K562 (cell line): ENCODE measurements at regions not wholly inside any gene's neighbourhood (a gene's known extent, or its start where the extent isn't known, plus 50 kb on each side); places are given as distances from the start of the nearest gene placed in this dataset.

Experiments used
- ATAC-seq: fragments of 200-7000 bp; cut with Tn5 transposase; 3 replicates; pipeline ENCODE4 v1.9.1; 2020; ENCODE audit warnings: moderate library complexity
- BruUV-seq: library from RNA; stranded (reverse); fragments of 400-500 nt; replicated peaks from 2 replicates; lab custom pipeline; 2021; lab: Mats Ljungman, UMichigan
- CTCF ChIA-PET: fragments of 300-600 bp; formaldehyde crosslinking; extraction: SDS; loops from one replicate; lab custom pipeline; 2021; ENCODE audit warnings: low intra/inter-chr PET ratio; lab: Yijun Ruan, JAX
- POLR2A ChIA-PET: fragments of 300-600, 350-650 bp; sonication (Branson Sonifier 250); formaldehyde crosslinking; extraction: SDS; loops from one replicate; lab custom pipeline; 2021; ENCODE audit warnings: antibody characterized with exemption, inconsistent platforms; lab: Yijun Ruan, JAX
- DNase-seq, 4 experiments: peaks; one replicate each; pipeline versions ENCODE4 v3.0.0 to v3.0.0-alpha.2; 2011 to 2018; ENCODE audit warnings: low spot score in 3 of 4, mixed read lengths in 3 of 4; ENCODE audit errors: extremely low read depth in 1 of 4
- FAIRE-seq: peaks from 2 replicates; lab custom pipeline; 2011; peaks lifted over from hg19 to GRCh38; lab: Jason Lieb, UNC
- H2AFZ ChIP-seq: 2 replicates; pipeline ENCODE4 v1.6.0; 2011; ENCODE audit warnings: low read depth, low read length, control low read depth, inconsistent platforms
- H3K27ac ChIP-seq: fragments of 200-600 bp; 3 replicates; pipeline ENCODE4 v1.8.0; 2011; ENCODE audit warnings: low read depth, mild to moderate bottlenecking, control low read depth, inconsistent platforms, low read length, moderate library complexity, mixed read lengths; ENCODE audit errors: extremely low read depth
- H3K27me3 ChIP-seq, 2 experiments: fragments of 300-600 bp in 1 of 2; 2 replicates in 1 of 2; 3 replicates in 1 of 2; pipeline versions ENCODE4 v1.6.0 to v1.8.0; 2011; ENCODE audit warnings: inconsistent platforms in 2 of 2, low read length in 2 of 2, mild to moderate bottlenecking in 1 of 2, mixed read lengths in 1 of 2, moderate library complexity in 1 of 2; ENCODE audit not compliant: control insufficient read depth in 2 of 2, insufficient read depth in 2 of 2
- H3K36me3 ChIP-seq: fragments of 300-600 bp; 3 replicates; pipeline ENCODE4 v1.8.0; 2011; ENCODE audit warnings: mild to moderate bottlenecking, low read length, inconsistent platforms; ENCODE audit not compliant: control insufficient read depth, insufficient read depth
- H3K4me1 ChIP-seq, 2 experiments: fragments of 200-600 bp in 1 of 2; replicated peaks in 1 of 2; 2 replicates in 1 of 2; 3 replicates in 1 of 2; pipeline versions ENCODE4 v1.5.1 to v1.8.0; 2011; ENCODE audit warnings: inconsistent platforms in 2 of 2, low read length in 2 of 2, mild to moderate bottlenecking in 1 of 2, mixed read lengths in 1 of 2, moderate library complexity in 1 of 2; ENCODE audit not compliant: control insufficient read depth in 2 of 2, insufficient read depth in 2 of 2
- H3K4me2 ChIP-seq: 2 replicates; pipeline ENCODE4 v1.6.1; 2011; ENCODE audit warnings: low read length, control low read depth, inconsistent platforms, mixed read lengths; ENCODE audit not compliant: insufficient read depth
- H3K4me3 ChIP-seq: fragments of 200-600 bp; sonication (generic), shearing (Covaris generic); 2 replicates; pipeline ENCODE4 v1.5.1; 2016; ENCODE audit warnings: control low read depth, inconsistent platforms
- H3K79me2 ChIP-seq: fragments of 200-600 bp; 3 replicates; pipeline ENCODE4 v1.8.0; 2011; ENCODE audit warnings: low read length, inconsistent platforms; ENCODE audit not compliant: control insufficient read depth, insufficient read depth
- H3K9ac ChIP-seq, 2 experiments: 2 replicates each; pipeline versions ENCODE4 v1.6.0 to v1.6.1; 2011; ENCODE audit warnings: low read depth in 2 of 2, low read length in 2 of 2, control low read depth in 1 of 2, inconsistent platforms in 1 of 2, mild to moderate bottlenecking in 1 of 2, mixed read lengths in 1 of 2; ENCODE audit not compliant: insufficient read depth in 1 of 2
- H3K9me1 ChIP-seq: one replicate; pipeline ENCODE4 v1.6.0; 2011; ENCODE audit warnings: inconsistent platforms, mild to moderate bottlenecking, low read length, moderate library complexity; ENCODE audit not compliant: control insufficient read depth, insufficient read depth
- H3K9me3 ChIP-seq: replicated peaks from 2 replicates; pipeline ENCODE4 v1.5.1; 2011; ENCODE audit warnings: low read depth, low read length, inconsistent platforms; ENCODE audit not compliant: control insufficient read depth, insufficient read depth
- H4K20me1 ChIP-seq: replicated peaks from 2 replicates; pipeline ENCODE4 v1.6.1; 2011; ENCODE audit warnings: low read length, inconsistent platforms, mixed read lengths; ENCODE audit not compliant: control insufficient read depth, insufficient read depth
- CEBPB ChIP-seq: fragments of 450-650 bp; IDR thresholded peaks from 2 replicates; pipeline ENCODE4 v1.6.1; 2016; ENCODE audit warnings: missing genetic modification characterization, missing compliant biosample characterization
- CHD1 ChIP-seq: fragments of 200-600 bp; sonication (generic); IDR thresholded peaks from one replicate; pipeline ENCODE4 v1.6.1; 2012; ENCODE audit warnings: mild to moderate bottlenecking, moderate library complexity, low read length, inconsistent platforms
- CXXC5 ChIP-seq: fragments of 250-450 bp; sonication (Bioruptor Pico); IDR thresholded peaks from 2 replicates; pipeline ENCODE4 v1.8.0; 2022; ENCODE audit warnings: inconsistent platforms, mild to moderate bottlenecking, moderate library complexity
- EWSR1 ChIP-seq: fragments of 450-650 bp; IDR thresholded peaks from 2 replicates; pipeline ENCODE4 v1.6.1; 2018; ENCODE audit warnings: borderline replicate concordance, mild to moderate bottlenecking, low read depth, moderate library complexity; ENCODE audit not compliant: partially characterized antibody
- KLF6 ChIP-seq: fragments of 250-450 bp; sonication (Bioruptor Pico); IDR thresholded peaks from 2 replicates; pipeline ENCODE4 v1.4.0; 2020; ENCODE audit warnings: mild to moderate bottlenecking, moderate library complexity, borderline replicate concordance
- LEF1 ChIP-seq: fragments of 450-650 bp; IDR thresholded peaks from 2 replicates; pipeline ENCODE4 v1.6.1; 2016; ENCODE audit warnings: mild to moderate bottlenecking
- NELFE ChIP-seq: IDR thresholded peaks from 2 replicates; pipeline ENCODE4 v1.6.1; 2011; ENCODE audit warnings: mild to moderate bottlenecking; ENCODE audit not compliant: insufficient read depth, insufficient read length
- NR1H2 ChIP-seq: sonication (generic); formaldehyde crosslinking; IDR thresholded peaks from 2 replicates; pipeline ENCODE4 v1.4.0; 2020; ENCODE audit warnings: mild to moderate bottlenecking, missing genetic modification reagents
- PCBP1 ChIP-seq: fragments of 200-400 bp; formaldehyde crosslinking; IDR thresholded peaks from 2 replicates; pipeline ENCODE4 v1.6.1; 2018; ENCODE audit warnings: mild to moderate bottlenecking, low read depth, low read length; ENCODE audit not compliant: poor library complexity, severe bottlenecking
- POLR2A ChIP-seq: fragments of 450-650 bp; conservative IDR thresholded peaks from 2 replicates; pipeline ENCODE4 v1.6.1; 2016
- PURB ChIP-seq: sonication (generic); formaldehyde crosslinking; IDR thresholded peaks from 2 replicates; pipeline ENCODE4 v1.9.0; 2021; ENCODE audit warnings: low read depth, mild to moderate bottlenecking, missing genetic modification reagents
- RBM39 ChIP-seq: fragments of 200-400 bp; formaldehyde crosslinking; optimal IDR thresholded peaks from 2 replicates; pipeline ENCODE3; 2018; ENCODE audit warnings: low read depth, low read length
- ZKSCAN1 ChIP-seq: fragments of 150-350 bp; IDR thresholded peaks from 2 replicates; pipeline ENCODE4 v1.6.1; 2016; ENCODE audit warnings: low read depth, low read length
- ZNF217 ChIP-seq: sonication (generic); formaldehyde crosslinking; IDR thresholded peaks from 2 replicates; pipeline ENCODE4 v1.8.0; 2022; ENCODE audit warnings: mild to moderate bottlenecking, missing genetic modification reagents
- ZNF431 ChIP-seq: sonication (generic); formaldehyde crosslinking; IDR thresholded peaks from 2 replicates; pipeline ENCODE4 v1.8.0; 2022; ENCODE audit warnings: mild to moderate bottlenecking, missing genetic modification reagents
- WGBS: fragments of 100-300 bp; shearing (Covaris generic); methylation state at CpG from one replicate; pipeline ENCODE4 v1.1.6; 2016; ENCODE audit warnings: low coverage, mixed read lengths; ENCODE audit not compliant: insufficient coverage; ENCODE audit errors: missing lambda C conversion rate; 5-methylcytosine and 5-hydroxymethylcytosine counted together
- in situ Hi-C: fragments of 300-500 bp; cut with MboI; formaldehyde crosslinking; loops from 4 replicates; pipeline ENCODE4 v1.15.0; 2018; ENCODE audit warnings: inconsistent platforms, mixed read lengths
- intact Hi-C: fragments of 100-400 bp; cut with micrococcal nuclease; formaldehyde crosslinking; loops from 2 replicates; pipeline ENCODE4 v1.14.2; 2022
- TF ChIP-seq, protein P1 (sequence below): fragments of 250-450 bp; sonication (Bioruptor Pico); IDR thresholded peaks from 2 replicates; pipeline ENCODE4 v1.4.0; 2020; ENCODE audit warnings: mild to moderate bottlenecking, moderate library complexity
- TF ChIP-seq, protein P2 (sequence below): IDR thresholded peaks from 2 replicates; pipeline ENCODE4 v1.6.1; 2011; ENCODE audit warnings: borderline replicate concordance, low read depth, mild to moderate bottlenecking, moderate library complexity, low read length; ENCODE audit not compliant: insufficient read depth, poor library complexity, severe bottlenecking
- TF ChIP-seq, protein P3 (sequence below): fragments of 450-650 bp; formaldehyde crosslinking; IDR thresholded peaks from 2 replicates; pipeline ENCODE4 v1.4.0; 2020; ENCODE audit warnings: mild to moderate bottlenecking, moderate library complexity

DNA sequence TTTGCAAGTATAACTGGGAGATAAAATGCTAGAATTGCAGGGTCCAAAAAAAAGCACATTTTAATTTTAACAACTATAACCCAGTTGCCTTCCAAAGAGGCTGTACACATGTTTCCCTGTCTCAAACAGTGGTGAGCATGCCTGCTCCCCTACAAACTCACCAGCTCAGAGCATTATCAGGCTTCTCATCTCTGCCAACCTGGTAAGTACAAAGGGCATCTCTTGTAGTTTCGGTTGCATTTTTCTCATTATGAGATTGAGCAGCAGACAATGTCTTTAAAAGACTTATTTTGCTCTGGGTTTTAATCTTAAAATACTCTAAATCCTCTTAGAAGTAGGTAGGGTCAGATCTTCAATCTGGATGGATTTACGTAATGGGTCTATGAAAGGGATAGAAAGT lies 107.1 kb upstream of the MSX2 start (continued):
- TF ChIP-seq, protein P1, sequence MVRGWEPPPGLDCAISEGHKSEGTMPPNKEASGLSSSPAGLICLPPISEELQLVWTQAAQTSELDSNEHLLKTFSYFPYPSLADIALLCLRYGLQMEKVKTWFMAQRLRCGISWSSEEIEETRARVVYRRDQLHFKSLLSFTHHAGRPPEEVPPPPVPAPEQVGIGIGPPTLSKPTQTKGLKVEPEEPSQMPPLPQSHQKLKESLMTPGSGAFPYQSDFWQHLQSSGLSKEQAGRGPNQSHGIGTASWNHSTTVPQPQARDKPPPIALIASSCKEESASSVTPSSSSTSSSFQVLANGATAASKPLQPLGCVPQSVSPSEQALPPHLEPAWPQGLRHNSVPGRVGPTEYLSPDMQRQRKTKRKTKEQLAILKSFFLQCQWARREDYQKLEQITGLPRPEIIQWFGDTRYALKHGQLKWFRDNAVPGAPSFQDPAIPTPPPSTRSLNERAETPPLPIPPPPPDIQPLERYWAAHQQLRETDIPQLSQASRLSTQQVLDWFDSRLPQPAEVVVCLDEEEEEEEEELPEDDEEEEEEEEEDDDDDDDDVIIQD = no peak

DNA sequence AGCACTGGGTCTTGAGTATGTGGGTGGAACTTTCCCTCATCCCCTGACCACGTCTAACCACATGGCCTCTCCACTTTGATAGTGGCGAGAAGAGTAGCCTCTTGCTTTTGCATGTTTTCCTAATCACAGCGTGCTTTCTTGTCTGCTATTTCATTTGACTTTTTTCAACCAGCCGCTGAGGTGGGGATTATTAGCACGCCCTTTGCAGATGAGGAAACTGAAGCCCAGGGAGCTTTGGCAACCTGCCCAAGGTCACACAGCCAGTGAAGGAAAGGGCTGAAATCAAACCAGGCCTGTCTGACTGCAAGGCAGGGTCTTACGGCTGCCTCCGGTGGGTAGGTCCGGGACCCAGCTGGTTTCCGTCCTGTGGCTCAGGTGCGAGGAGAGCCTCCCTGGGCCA lies 106.5 kb upstream of the MSX2 start:
- in situ Hi-C loops = no loop called here
- TF ChIP-seq EWSR1 (no peak), CEBPB (no peak), ZNF217 (CRISPR knock-in tag) (no peak), LEF1 (no peak), RBM39 (no peak), PCBP1 (no peak), KLF6 (no peak), NR1H2 (no peak), PURB (no peak), ZKSCAN1 (no peak), ZNF431 (CRISPR knock-in tag) (no peak), POLR2A (no peak), NELFE (no peak), CXXC5 (CRISPR knock-in tag) (no peak), CHD1 (no peak)
- TF ChIP-seq, protein P2, sequence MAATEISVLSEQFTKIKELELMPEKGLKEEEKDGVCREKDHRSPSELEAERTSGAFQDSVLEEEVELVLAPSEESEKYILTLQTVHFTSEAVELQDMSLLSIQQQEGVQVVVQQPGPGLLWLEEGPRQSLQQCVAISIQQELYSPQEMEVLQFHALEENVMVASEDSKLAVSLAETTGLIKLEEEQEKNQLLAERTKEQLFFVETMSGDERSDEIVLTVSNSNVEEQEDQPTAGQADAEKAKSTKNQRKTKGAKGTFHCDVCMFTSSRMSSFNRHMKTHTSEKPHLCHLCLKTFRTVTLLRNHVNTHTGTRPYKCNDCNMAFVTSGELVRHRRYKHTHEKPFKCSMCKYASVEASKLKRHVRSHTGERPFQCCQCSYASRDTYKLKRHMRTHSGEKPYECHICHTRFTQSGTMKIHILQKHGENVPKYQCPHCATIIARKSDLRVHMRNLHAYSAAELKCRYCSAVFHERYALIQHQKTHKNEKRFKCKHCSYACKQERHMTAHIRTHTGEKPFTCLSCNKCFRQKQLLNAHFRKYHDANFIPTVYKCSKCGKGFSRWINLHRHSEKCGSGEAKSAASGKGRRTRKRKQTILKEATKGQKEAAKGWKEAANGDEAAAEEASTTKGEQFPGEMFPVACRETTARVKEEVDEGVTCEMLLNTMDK = no peak
- TF ChIP-seq, protein P3, sequence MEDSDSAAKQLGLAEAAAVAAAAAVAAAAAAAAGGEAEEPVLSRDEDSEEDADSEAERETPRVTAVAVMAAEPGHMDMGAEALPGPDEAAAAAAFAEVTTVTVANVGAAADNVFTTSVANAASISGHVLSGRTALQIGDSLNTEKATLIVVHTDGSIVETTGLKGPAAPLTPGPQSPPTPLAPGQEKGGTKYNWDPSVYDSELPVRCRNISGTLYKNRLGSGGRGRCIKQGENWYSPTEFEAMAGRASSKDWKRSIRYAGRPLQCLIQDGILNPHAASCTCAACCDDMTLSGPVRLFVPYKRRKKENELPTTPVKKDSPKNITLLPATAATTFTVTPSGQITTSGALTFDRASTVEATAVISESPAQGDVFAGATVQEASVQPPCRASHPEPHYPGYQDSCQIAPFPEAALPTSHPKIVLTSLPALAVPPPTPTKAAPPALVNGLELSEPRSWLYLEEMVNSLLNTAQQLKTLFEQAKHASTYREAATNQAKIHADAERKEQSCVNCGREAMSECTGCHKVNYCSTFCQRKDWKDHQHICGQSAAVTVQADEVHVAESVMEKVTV = no peak
- TF ChIP-seq, all 486 proteins: peak for 0
- Histone ChIP-seq H3K4me1 (no peaks in the 10 kb centered on the region), H2AFZ (no peak overlapping the region), H3K27ac (no peak overlapping the region), H3K79me2 (no peaks in the 10 kb centered on the region), H3K4me2 (no peak overlapping the region), H4K20me1 (no peaks in the 10 kb centered on the region), H3K9ac (no peak overlapping the region), H3K9me3 (no peaks in the 10 kb centered on the region), H3K36me3 (no peaks in the 10 kb centered on the region), H3K27me3 (peaks cover 2 to 16% of the 10 kb centered on the region in 2 experiments; a peak in 2 of 5 replicates), H3K4me3 (no peak overlapping the region), H3K9me1 (no peaks in the 10 kb centered on the region)
- POLR2A ChIA-PET = interaction anchor here (0.7 kb wide), 1 partner anchor 8 kb away, joined by 3 read pairs; no protein-coding TSS in a partner anchor
- no TSS peak for BruUV-seq
- intact Hi-C loops = no loop called here
- CTCF ChIA-PET = no interaction called here
- no peak for DNase-seq
- WGBS = 2% methylated on average over 9 of the region's 10 CpGs
- FAIRE-seq = no peak
- ATAC-seq = no peak
